Dermis blood vessel endothelial cell (primary cell): ENCODE measurements at regions not wholly inside any gene's neighbourhood (a gene's known extent, or its start where the extent isn't known, plus 50 kb on each side); places are given as distances from the start of the nearest gene placed in this dataset.

ENCODE experiments used
- DNase-seq: peaks from one replicate; pipeline ENCODE4 v3.0.0; 2010

- DNase-seq, result no peak
Observed at GRCh38 chr20:61139031-61139430, 113.0 kb upstream of the CDH4 start.

- DNase-seq, result no peak
Observed at GRCh38 chr20:61140576-61140975, 111.5 kb upstream of the CDH4 start.

- peak; percentile 22 for DNase-seq
Observed at GRCh38 chr20:61146023-61146422, 106.0 kb upstream of the CDH4 start.

GRCh38 chr20:61149636-61150035 is 102.4 kb upstream of the CDH4 start:
- no peak for DNase-seq

DNA sequence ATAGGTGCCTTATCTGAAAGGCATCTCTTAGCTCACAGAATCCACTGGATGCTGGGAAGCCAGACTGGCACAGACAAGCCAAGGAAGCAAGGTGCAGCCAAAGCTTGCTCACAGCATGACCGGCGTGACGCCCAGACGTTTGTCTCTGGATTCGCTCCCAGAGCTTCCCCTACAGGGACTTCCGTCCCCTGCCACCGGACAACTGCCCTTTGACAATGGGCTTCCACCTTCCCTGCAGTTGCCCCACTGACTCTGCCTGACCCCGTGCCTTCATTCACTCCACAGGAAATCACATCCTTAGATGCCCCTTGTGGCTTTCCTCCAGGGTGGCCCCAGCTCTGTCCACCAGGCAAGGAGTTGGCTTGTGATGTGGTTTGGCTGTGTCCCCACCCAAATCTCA is 94.8 kb upstream of the CDH4 start:
- DNase-seq, result no peak

- no peak for DNase-seq
Observed at GRCh38 chr20:61159957-61160686, 91.9 kb upstream of the CDH4 start.

GRCh38 chr20:61161726-61162390 is 90.2 kb upstream of the CDH4 start:
- no peak for DNase-seq

DNA sequence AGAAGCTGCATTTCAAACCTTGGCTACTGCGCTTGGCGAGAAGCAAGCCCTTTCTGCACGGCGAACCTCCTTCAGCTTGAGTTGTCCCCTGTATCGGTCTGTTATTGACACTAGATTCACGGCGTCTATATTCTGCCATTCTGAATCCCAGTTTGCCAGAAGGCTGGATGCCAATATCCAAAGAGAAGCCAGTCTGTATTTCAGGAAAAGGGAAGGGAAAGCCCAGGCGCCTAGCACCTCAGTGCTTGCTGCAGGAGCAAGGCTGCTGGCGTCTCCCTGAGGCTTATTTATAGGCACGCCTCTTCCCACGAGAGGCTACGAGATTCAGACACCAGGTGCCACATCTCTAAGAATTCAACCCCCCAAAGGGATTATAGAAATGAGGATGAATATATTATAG is 89.6 kb upstream of the CDH4 start:
- no peak for DNase-seq

GRCh38 chr20:61163031-61163430 is 89.0 kb upstream of the CDH4 start:
- DNase-seq, result no peak

- peak; percentile 47 for DNase-seq
Observed at GRCh38 chr20:61166324-61166723, 85.7 kb upstream of the CDH4 start.

GRCh38 chr20:61168605-61169004 is 83.5 kb upstream of the CDH4 start:
- no peak for DNase-seq

GRCh38 chr20:61169874-61170273 is 82.2 kb upstream of the CDH4 start:
- no peak for DNase-seq

GRCh38 chr20:61170496-61171320 is 81.4 kb upstream of the CDH4 start:
- no peak for DNase-seq

- no peak for DNase-seq
Observed at GRCh38 chr20:61173267-61173666, 78.8 kb upstream of the CDH4 start.

DNA sequence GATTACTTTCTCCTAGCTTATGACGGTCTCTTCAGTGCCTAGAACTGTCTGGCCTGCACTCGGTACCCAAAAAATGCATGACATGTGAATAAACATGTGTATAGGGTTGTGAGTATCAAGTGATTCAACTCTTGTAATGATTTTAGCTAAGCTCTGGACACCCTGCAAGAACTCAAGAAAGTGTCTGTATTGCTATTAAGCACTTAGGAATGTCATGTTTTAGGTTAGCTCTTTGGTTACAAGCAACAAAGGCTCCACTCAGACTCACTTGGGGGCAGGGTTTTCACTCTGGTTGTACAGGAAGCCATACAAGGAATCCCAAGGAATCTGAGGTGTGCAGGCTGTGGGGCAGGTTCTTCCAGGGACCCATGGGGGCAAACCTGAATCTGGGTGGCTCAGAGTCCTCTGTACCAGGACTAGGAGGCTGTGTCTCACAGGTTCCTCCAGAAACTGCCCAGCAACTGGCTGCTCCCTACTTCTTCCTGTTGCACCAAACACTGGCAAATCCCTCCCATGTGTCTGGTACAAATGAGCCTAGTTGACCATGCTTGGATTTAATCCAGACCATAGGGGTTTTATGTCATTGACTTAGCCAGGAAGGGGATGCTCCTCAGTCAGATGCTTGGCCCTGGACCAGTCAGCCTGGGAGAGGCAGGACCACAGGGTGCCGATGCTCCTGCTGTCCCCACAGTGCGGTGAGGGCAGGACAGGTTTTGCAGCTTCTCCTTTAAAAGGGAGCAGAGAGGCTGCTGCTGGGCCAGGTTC is 77.9 kb upstream of the CDH4 start:
- DNase-seq, result no peak

DNA sequence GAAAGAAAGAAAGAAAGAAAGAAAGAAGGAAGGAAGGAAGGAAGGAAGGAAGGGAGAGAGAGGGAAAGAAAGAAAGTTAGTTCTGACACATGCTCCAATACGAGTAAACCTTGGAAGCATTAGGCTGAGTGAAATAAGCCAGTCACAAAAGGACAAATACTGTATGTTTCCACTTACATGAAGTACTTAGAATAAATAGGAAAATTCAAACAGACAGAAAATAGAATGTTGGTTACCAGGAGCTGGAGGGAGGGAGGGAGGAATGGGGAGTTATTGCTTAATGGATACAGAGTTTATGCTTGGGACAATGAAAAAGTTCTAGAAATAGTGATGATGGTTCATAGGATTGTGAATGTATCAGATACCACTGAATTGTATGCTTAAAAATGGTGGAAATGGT is 75.2 kb upstream of the CDH4 start:
- DNase-seq, result no peak

DNA sequence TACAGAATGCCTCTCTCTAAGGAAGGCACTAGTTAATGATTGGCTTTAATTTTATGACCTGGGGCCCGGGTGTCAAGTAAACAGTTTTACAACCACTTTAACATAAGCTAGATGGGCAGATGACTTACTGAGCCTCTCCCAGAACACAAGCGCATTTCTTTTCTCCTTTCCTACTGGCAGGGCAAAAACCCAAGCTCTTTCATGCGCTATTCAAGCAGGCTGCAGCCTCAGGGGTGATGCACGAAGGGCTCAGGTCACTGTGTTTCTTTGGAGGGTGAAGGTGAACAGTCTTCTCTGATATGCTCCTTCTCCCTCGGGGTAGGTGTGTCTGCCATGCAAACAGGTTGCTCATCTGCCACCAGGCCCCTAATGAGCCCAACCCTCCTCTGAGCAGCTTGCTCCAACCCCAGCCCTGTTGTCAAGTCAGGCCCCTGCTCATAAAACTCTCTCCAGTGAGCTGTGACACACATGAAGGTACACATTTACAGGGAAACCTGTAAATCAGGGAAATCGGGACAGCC is 73.5 kb upstream of the CDH4 start:
- DNase-seq, result no peak

- no peak for DNase-seq
Observed at GRCh38 chr20:61184194-61184593, 67.9 kb upstream of the CDH4 start.

DNA sequence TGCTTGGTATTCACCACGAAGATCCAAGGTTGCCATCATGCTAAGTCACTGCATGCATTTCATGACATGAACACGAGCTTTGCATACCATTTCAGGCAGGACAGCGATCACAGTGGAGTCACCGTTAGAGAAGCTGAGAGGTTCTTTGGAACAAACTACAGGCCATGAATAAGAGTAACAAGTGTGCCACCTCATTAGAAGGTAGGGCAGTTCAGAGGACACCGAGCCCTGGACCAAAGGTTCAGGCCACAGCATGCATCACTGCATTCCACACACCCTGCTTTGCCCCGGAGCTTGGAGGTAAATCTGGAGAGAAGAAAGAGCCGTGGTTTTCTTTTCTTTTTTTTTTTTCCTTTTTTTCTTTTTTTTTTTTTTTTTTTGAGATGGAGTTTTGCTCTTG is 66.9 kb upstream of the CDH4 start:
- DNase-seq, result no peak

DNA sequence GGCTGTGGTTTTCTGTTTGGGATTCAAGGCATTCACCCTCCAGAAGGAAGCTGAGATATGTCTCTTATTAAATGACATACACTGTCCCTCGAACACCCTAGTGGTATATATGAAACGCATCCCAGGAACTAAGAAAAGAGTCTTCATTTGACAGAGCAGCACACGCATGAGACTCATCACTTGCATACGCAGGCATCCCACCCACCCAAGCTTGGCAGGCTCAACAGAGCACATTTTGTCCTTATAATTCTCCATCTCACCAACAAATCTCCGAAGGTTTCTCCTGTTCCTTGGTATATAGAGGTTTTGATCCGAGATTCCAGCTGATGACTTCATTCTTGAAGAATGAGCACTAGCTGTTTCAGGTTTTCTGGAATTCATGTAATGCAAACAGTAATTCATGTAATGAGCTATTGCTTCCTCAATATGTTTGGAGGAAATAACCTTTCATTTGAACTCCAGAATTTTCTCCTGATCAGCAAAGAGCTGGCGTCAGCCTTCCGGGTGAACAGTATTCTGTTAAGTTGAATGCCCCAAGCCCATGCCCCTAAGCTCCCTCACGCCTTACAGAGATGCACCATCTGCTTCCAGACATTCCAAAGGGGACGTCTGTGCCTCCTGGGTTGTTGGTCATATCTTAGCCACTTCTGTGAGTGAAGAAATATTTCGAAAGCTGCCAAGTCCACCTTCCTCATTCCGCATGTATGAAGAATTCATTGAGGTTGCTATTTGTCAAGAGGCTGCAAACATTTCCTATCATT is 66.0 kb upstream of the CDH4 start:
- DNase-seq, result peak; percentile 78

DNA sequence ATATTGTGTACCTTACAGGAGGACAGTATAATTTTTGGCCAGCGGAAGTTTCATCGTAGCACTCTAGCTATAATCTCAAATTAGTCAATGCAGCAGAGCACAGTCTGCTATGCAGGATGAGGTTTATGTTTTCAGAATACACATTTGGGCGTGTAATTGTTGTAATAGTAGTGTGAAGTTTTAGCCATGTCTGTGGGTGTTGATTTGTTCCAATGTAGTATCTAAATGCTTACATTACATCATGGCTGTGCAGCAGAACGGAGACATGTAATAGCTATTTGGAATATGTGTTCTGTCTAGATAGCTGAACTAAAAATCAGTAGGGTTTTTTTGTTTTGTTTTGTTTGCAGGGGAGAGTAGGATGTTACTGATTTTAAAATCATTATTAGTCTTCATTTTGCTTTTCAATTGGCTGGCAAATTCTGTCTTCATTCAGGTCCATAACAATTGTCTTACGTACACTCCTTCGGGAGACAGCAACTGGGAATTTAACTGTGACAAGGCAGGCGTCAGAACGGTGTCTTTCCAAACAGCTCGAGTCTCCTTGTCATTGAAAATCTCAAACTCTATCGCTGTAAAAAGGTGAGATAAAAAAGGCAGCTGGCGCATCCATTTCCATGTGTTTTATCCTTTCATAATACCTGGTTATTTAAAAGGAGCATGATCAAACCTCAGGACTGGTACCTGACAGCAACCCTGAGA is 65.1 kb upstream of the CDH4 start:
- DNase-seq, result no peak
